HepG2 (cell line): ENCODE measurements at regions not wholly inside any gene's neighbourhood (a gene's known extent, or its start where the extent isn't known, plus 50 kb on each side); places are given as distances from the start of the nearest gene placed in this dataset.

Source experiments
- POLR2AphosphoS5 ChIP-seq: IDR thresholded peaks from 2 replicates; pipeline ENCODE4 v1.6.1; 2012; ENCODE audit warnings: low read depth, low read length
- SNRNP70 ChIP-seq: fragments of 200-400 bp; formaldehyde crosslinking; IDR thresholded peaks from 2 replicates; pipeline ENCODE4 v1.6.1; 2017; ENCODE audit warnings: mild to moderate bottlenecking, low read depth, low read length, moderate library complexity
- TAF1 ChIP-seq: sonication (generic); formaldehyde crosslinking; IDR thresholded peaks from 2 replicates; pipeline ENCODE4 v1.4.0; 2020; ENCODE audit warnings: missing genetic modification reagents
- ZMYM4 ChIP-seq: sonication (generic); formaldehyde crosslinking; IDR thresholded peaks from 2 replicates; pipeline ENCODE4 v1.8.1; 2023; ENCODE audit warnings: mild to moderate bottlenecking, missing genetic modification reagents

DNA sequence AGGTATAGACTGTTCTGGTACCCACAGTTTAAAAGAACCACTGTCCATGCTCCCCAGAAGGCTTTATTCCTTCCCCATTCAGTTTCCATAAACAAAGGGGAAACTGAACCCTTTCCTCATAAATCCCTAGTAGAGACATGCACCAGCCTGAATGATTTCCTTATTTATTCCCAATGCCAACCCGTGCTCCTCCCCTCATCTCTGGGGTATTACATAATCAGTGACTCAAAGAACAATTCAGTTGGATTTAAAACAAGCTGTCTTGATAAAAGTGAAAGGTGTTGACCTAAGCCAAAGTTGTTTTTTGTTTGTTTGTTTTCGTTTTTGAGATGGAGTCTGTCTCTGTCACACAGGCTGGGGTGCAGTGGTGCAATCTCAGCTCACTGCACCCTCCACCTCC lies 418.5 kb upstream of the CNTNAP5 start:
- TF ChIP-seq SNRNP70 (no peak), POLR2AphosphoS5 (no peak), ZMYM4 (CRISPR knock-in tag) (no peak), TAF1 (CRISPR knock-in tag) (no peak)
